D721Med (cell line): ENCODE measurements at regions not wholly inside any gene's neighbourhood (a gene's known extent, or its start where the extent isn't known, plus 50 kb on each side); places are given as distances from the start of the nearest gene placed in this dataset.

Source experiments
- DNase-seq: peaks from one replicate; pipeline ENCODE4 v3.0.0; 2011; ENCODE audit warnings: low spot score; ENCODE audit not compliant: insufficient read length
- FAIRE-seq: peaks from 2 replicates; lab custom pipeline; 2011; peaks lifted over from hg19 to GRCh38; lab: Jason Lieb, UNC
- CTCF ChIP-seq: IDR thresholded peaks from 2 replicates; pipeline ENCODE4 v1.5.1; 2012; ENCODE audit warnings: mild to moderate bottlenecking, control low read depth; ENCODE audit not compliant: insufficient read depth; ENCODE audit errors: missing control alignments

- no peak for TF ChIP-seq CTCF
- DNase-seq (no peak), FAIRE-seq (no peak)
Measured at GRCh38 chr4:17164666-17165065, 266.2 kb upstream of the LDB2 start.

GRCh38 chr4:17163156-17163771 is 264.8 kb upstream of the LDB2 start:
- FAIRE-seq (no peak), DNase-seq (no peak)
- no peak for TF ChIP-seq CTCF

- DNase-seq, result no peak
- no peak for FAIRE-seq
- no peak for TF ChIP-seq CTCF
Measured at GRCh38 chr4:17157304-17157703, 258.9 kb upstream of the LDB2 start.

DNA sequence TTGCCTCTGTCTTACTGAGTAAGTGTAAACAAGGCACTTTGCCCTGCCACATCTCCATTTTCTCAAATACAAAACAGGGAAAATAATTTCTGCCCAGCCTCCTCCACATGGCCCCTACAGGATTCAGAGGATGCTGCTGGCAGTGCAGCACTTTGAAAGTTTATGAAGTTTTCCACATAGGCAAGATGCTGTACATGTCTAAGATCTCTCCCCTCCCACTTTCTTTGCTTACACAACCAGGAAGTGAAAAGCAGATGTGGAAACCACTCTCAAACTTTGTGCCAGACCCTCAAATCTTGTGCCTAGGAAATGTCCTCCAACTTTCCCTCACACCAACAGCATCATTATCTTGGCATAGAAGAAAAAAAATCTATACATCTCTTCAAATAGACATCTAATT is 257.0 kb upstream of the LDB2 start:
- DNase-seq (no peak), FAIRE-seq (no peak)
- no peak for TF ChIP-seq CTCF

DNA sequence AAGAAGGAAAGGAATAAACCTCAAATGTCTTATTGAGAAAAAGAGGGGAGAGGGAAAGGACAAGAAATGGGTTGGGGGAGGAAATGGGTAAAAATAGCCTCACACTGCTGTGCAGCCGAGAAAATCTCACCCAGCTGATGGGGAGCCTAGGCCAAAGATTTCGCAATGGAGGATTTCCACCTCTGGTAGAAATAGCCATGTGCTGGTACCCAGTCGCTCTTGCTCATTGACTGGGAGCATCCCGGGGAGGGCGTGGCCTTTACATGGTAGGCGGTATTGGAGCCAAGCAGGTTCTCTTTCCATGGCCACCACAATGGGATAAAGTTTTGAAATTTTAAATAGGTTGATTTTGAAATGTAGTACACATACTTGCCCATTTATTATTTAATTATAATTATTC is 255.1 kb upstream of the LDB2 start:
- TF ChIP-seq CTCF, result no peak
- FAIRE-seq, result no peak
- DNase-seq, result no peak

- DNase-seq (no peak), FAIRE-seq (no peak)
- no peak for TF ChIP-seq CTCF
Measured at GRCh38 chr4:17152941-17153540, 254.6 kb upstream of the LDB2 start.

DNA sequence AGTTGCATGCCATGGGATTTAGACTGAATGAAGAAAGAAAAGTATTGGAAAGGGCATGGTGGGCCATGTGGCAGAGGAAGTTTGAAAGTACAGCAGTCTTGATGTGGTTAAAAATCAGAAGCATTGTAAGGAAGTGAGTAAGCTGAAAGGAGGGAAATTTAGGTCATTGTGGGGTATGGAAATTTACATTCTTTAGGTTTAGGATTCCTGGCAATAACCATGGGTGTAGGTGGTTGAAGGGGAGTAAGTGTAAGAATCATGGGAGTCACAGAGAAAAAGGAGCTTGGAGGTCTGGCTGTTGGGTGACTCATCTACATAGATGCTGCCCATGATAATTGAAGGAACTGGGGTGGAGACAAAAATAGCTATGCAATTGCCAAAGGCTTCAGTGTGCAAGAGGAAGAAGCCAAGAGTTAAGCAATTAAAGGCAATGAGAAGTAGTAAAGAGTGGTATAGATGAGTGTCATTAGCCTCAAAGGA is 243.8 kb upstream of the LDB2 start:
- FAIRE-seq (no peak), DNase-seq (no peak)
- no peak for TF ChIP-seq CTCF
